PFSK-1 (cell line): ENCODE measurements at regions not wholly inside any gene's neighbourhood (a gene's known extent, or its start where the extent isn't known, plus 50 kb on each side); places are given as distances from the start of the nearest gene placed in this dataset.

Experiments used
- FOXP2 ChIP-seq: optimal IDR thresholded peaks from 2 replicates; pipeline ENCODE3; 2011; ENCODE audit warnings: borderline replicate concordance, control low read depth, inconsistent platforms; ENCODE audit not compliant: insufficient read depth; ENCODE audit errors: extremely low read length, extremely low read depth
- POLR2AphosphoS5 ChIP-seq: IDR thresholded peaks from 2 replicates; pipeline ENCODE4 v1.6.1; 2012; ENCODE audit warnings: low read depth, mild to moderate bottlenecking, control low read depth, low read length, moderate library complexity
- SIN3A ChIP-seq: IDR thresholded peaks from 2 replicates; pipeline ENCODE4 v1.6.1; 2012; ENCODE audit warnings: mild to moderate bottlenecking, low read length, moderate library complexity, borderline replicate concordance; ENCODE audit not compliant: insufficient read depth
- TAF1 ChIP-seq: IDR thresholded peaks from 2 replicates; pipeline ENCODE4 v1.6.1; 2012; ENCODE audit warnings: low read length, control low read depth, borderline replicate concordance; ENCODE audit not compliant: insufficient read depth
- TF ChIP-seq, protein P1 (sequence below), 2 experiments: IDR thresholded peaks; 2 replicates each; pipeline versions ENCODE4 v1.6.1 to v1.8.0; 2011 to 2012; ENCODE audit warnings: low read depth in 2 of 2, low read length in 2 of 2, control low read depth in 1 of 2, inconsistent platforms in 1 of 2, mild to moderate bottlenecking in 1 of 2, moderate library complexity in 1 of 2; ENCODE audit not compliant: insufficient read depth in 1 of 2

- TF ChIP-seq POLR2AphosphoS5 (no peak), TAF1 (no peak), SIN3A (no peak), FOXP2 (no peak)
- TF ChIP-seq, protein P1, sequence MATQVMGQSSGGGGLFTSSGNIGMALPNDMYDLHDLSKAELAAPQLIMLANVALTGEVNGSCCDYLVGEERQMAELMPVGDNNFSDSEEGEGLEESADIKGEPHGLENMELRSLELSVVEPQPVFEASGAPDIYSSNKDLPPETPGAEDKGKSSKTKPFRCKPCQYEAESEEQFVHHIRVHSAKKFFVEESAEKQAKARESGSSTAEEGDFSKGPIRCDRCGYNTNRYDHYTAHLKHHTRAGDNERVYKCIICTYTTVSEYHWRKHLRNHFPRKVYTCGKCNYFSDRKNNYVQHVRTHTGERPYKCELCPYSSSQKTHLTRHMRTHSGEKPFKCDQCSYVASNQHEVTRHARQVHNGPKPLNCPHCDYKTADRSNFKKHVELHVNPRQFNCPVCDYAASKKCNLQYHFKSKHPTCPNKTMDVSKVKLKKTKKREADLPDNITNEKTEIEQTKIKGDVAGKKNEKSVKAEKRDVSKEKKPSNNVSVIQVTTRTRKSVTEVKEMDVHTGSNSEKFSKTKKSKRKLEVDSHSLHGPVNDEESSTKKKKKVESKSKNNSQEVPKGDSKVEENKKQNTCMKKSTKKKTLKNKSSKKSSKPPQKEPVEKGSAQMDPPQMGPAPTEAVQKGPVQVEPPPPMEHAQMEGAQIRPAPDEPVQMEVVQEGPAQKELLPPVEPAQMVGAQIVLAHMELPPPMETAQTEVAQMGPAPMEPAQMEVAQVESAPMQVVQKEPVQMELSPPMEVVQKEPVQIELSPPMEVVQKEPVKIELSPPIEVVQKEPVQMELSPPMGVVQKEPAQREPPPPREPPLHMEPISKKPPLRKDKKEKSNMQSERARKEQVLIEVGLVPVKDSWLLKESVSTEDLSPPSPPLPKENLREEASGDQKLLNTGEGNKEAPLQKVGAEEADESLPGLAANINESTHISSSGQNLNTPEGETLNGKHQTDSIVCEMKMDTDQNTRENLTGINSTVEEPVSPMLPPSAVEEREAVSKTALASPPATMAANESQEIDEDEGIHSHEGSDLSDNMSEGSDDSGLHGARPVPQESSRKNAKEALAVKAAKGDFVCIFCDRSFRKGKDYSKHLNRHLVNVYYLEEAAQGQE (IDR thresholded peaks at IDR 0.05; ENCODE audit: insufficient read depth in 1 of 2, low read depth in 2 of 2, low read length in 2 of 2) = no peak
Observed at GRCh38 chr7:36048902-36049240, 104.2 kb upstream of the EEPD1 start.

- TF ChIP-seq TAF1 = no peak
- no peak for TF ChIP-seq FOXP2
- no peak for TF ChIP-seq POLR2AphosphoS5
- TF ChIP-seq SIN3A = no peak
- TF ChIP-seq, protein P1 (IDR thresholded peaks at IDR 0.05; ENCODE audit: insufficient read depth in 1 of 2, low read depth in 2 of 2, low read length in 2 of 2) = no peak
Observed at GRCh38 chr7:36051501-36051900, 101.6 kb upstream of the EEPD1 start.

DNA sequence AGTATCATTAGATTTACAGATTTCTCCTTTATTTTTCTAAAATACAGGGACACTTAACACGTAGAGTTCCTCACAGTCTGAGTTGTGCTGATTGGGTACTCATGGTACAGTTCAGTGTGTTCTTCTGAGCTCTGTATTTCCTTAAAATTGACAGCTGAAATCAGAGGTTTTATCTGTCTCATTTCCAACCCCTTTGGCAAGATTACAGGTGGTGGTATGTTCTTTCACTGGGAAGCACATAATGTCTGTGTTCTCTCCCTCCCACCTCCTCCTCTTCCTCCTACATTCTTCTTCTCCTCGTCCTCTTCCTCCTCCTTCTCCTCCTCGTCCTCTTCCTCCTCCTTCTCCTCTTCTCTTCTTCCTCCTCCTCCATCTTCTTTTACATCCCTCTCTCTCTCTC is 99.5 kb upstream of the EEPD1 start:
- TF ChIP-seq, protein P1 (IDR thresholded peaks at IDR 0.05; ENCODE audit: insufficient read depth in 1 of 2, low read depth in 2 of 2, low read length in 2 of 2) = no peak

DNA sequence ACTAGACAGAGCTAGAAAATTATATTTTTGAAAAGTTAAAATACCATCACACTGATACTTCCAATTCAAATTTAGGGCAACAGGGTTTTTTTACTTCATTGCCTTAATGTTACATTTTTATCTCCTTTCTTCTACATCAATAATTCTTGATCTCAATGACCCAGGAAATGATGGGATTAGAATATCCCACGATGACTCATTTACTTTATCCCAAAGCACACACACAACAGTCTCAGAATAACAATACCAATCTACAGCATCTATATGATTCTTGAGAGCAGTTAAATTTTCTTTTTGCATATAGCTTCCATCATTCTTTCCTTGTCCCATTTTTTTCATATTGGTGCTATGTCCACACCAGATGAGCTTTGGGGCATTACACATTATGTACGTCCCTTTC is 98.4 kb upstream of the EEPD1 start:
- TF ChIP-seq POLR2AphosphoS5 = no peak
- no peak for TF ChIP-seq SIN3A
- no peak for TF ChIP-seq TAF1

GRCh38 chr7:36055207-36055606 is 97.8 kb upstream of the EEPD1 start:
- no peak for TF ChIP-seq FOXP2

GRCh38 chr7:36057323-36057722 is 95.7 kb upstream of the EEPD1 start:
- no peak for TF ChIP-seq TAF1
- TF ChIP-seq POLR2AphosphoS5 = no peak
- TF ChIP-seq SIN3A = no peak
- no peak for TF ChIP-seq FOXP2
- TF ChIP-seq, protein P1 (IDR thresholded peaks at IDR 0.05; ENCODE audit: insufficient read depth in 1 of 2, low read depth in 2 of 2, low read length in 2 of 2) = no peak
